Left kidney (tissue), 1 donor: ENCODE measurements at regions not wholly inside any gene's neighbourhood (a gene's known extent, or its start where the extent isn't known, plus 50 kb on each side); places are given as distances from the start of the nearest gene placed in this dataset.
"Not testable (repeated sequence)": the region's sequence is repeated elsewhere in the genome, so short reads cannot be mapped to it uniquely, and the experiment has no call there.

Experiments
- DNase-seq: peaks from one replicate; pipeline ENCODE4 v3.0.0-alpha.2; 2013

DNA sequence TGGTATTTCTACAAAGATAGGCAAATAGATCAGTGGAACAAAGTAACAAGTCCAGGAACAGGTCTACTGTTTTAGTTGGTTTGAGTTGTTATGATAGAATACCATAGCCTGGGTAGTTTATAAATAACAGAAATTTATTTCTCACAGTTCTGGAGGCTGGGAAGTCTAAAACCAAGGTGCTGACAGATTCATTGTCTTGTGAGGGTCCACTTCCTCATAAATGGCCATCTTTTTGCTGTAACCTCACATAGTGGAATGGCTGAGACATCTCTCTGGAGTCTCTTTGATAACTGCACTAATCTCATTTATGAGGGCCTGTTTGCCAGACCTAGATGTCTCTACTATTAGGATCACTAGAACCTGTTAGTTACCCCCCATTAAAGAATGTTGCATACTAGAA, 152.3 kb upstream of the MYRIP start:
- DNase-seq, result no peak

DNA sequence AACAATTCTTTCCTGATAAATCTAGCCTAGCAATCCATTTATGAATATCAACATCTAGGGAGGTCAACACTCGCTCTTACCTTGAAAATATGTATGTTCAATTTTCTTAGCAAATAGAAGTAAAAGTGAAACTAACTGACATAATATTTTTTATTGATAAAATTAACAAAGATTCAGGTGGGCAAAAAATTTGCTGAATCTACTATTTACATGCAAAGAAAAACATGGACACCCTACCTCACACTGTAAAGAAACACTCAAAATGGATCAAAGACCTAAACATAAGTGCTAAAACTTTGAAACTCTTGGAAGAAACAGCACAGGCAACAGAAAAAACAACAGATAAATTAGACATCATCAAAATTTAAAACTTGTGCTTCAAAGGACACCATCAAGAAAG, 151.6 kb upstream of the MYRIP start:
- no peak for DNase-seq

DNA sequence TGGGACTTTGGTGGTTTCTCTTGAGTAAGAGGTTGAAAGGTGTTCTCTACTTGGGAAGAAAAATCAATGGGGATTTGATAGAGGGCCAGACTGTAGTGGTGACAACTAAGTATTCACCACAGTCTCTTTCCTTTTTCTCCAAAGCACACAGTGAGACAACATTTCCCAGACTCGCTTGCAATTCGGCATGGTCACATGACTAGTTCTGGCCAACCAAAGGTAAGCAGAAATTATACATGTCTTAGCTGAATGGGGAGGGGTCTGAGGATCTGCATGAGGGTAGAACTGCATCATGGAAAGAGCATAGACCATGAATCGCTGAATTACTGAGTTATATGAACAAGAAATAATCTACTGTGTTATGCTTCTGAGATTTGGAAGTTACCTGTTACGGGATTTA, 144.5 kb upstream of the MYRIP start:
- DNase-seq, result no peak

DNA sequence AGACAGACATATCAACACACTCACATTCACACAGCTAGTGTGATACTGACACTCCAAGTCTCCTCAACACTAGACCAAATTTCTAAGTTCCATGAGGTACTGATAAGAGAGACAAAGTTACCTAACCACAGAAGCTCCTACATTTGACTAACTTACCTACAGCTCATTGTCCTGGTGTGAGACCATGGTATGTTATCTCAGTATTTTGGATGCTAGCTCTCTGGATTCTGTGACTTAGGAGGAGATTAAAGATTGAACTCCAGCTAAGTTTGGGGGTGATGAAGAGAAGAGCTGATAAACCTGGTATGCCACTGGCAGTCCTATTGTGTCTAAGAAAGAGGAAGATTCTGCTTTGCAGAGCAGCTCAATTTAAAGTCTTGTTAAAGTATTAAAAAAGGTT, 144.0 kb upstream of the MYRIP start:
- DNase-seq, result no peak

DNA sequence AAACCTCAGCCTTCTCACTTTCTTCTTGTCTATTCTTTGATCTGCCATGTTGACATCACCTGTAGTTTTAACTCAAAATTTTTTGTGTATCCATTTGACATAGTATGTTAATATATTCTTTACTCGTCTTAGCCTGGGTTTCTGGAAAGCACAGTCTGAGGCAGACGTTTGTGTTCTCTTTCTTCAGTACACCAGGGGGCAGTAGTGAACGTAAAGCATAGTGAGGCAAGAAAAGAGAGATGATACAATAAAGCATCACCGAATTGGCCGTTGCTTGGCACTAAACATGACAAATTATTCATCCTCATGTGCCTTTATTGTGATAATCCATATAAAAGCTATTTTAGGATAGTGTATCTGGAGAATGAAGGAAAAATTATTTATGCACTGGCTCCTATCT, 141.0 kb upstream of the MYRIP start:
- peak; percentile 29 for DNase-seq

DNA sequence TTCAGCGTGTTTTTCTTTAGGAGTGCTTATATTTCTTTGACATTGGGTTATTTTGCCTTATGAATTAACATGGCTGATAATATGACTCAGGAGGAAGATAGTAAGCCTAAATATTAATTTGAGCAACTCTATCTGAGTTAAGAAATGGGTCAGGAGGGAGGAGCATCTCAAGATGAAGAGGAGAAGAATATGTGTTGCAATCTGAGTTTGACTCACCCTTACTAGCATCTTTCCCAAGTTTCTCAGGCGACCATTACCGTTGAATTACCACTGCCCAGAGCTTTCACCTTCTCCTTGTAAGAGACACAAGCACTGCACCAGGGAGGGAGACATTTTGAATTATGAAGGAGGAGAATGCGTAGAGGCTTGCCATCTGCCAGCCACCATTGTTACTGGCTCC, 138.3 kb upstream of the MYRIP start:
- no peak for DNase-seq

DNA sequence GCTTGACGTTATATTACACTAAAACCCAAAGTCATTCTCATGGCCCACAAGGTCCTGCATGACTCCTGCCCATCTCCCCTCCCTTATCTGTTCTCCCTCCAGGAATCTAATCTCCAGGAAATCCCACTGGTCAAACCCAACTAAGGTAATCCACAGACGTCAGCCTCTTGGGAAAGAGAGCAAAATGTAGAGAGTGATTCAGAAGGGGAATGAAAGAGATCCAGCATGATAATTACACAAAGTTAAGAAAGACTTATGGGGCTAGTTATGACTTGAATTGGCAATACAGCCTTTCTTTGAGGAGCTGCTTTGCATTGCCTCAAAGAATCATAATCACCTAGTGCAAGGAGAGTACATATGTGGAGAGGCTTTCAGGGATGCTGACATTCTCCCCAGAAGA, 137.8 kb upstream of the MYRIP start:
- DNase-seq, result no peak

DNA sequence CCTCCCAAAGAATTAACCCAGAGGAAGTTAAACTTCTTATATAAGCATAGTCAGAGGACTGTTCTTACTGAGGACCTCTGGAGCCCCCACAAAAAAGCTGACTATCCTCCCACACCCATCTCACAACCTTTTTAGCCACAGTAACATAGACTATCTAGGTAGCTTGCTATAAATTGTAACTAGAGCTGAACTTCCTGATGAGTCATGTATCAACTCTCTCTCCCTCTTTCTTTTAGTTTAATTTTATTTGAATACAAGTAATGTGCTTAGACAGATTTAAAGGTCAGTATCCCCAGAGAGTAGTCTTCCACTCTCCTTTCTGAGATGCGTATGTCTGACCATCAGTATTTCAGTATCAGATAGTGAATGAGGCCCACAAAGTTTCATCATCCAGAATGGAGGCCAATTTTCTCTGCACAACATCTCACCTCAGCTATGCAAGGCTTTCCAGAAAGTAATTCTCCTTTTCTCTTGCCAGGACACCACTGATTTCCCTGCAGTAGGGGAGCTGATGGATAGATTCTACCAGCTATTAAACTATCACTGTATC, 104.0 kb upstream of the MYRIP start:
- DNase-seq, result no peak

DNA sequence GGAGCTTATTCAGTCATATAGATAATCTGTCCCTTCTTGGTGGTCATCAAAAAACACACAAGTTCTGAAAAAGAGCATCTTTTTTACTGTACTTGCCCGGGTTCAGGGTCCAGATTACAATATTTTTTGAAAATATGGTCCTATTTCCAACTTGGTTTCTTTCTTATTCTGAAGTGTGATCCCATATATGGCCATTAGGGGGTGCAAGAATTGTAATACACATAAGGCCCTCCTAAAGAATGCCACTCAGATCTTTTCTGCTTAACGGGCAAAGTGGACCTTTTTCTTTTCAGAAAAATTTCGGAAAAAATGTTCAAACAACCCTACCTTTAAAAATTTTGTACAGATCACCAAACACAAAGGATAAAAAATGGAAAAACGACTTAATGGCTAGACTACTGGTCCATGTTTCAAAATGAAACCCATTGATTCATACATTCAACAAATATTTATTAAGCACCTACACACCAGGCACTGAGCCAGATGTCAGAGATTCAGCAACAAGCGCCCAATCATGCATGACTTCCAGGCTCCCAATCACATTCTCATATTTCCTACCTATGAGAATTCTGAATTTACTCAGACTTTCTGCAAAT, 102.0 kb upstream of the MYRIP start:
- peak; percentile 39 for DNase-seq

DNA sequence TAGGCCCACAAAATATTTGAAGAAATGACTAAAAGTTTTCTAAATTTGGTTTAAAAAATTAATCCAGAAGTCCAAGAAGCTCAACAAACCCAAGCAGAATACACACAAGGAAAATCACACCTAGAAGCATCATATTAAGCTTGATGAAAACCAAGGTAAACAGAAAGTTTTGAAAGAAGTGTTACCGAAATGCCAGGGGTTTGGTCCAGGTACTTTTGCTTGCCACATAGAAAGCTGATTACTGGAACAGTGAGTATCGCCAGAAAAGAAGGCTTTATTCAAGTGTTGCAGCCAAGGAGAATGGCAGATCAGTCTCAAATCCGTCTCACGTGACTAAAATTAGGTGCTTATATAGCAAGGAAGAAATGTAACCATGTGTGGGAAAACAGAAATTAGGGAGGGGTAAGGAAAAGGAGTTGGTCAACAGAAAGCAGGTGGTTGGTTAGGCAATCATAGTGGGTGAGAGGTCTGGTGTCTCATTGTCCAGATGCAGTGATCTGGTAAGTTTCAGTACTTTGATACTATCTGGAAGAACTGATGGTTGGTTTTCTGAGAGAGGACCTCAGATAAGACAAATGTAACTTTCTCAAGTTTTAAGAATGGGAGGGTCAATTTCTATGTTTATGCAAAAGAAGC, 96.9 kb upstream of the MYRIP start:
- DNase-seq, result no peak

DNA sequence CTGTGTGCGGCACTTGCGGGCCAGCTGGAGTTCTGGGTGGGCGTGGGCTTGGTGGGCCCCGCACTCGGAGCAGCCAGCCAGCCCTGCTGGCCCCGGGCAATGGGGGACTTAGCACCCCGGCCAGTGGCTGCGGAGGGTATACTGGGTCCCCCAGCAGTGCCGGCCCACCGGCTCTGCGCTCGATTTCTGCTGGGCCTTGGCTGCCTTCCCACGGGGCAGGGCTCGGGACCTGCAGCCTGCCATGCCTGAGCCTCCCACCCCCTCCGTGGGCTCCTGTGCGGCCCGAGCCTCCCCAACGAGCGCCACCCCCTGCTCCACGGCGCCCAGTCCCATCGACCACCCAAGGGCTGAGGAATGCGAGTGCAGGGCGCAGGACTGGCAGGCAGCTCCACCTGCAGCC, 96.1 kb upstream of the MYRIP start:
- not testable (repeated sequence) for DNase-seq

DNA sequence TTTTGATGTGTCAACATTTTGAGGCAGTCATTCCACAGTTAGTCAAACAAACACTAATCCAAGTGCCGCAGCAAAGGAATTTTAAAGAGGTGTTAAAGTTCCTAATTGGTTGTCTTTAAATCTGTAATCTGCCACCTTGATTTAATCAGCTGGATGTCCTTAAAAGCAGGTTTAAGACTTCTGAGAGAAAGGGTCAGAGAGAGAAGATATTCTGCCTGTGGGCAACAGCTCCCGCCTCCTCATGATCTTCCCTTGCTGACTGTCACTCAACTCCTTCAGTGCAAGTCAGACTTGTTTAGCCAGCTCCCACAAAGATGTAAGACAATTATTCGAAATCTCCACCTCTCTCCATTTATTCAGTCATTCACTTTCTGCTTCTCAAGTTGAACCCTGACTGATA, 92.6 kb upstream of the MYRIP start:
- no peak for DNase-seq

DNA sequence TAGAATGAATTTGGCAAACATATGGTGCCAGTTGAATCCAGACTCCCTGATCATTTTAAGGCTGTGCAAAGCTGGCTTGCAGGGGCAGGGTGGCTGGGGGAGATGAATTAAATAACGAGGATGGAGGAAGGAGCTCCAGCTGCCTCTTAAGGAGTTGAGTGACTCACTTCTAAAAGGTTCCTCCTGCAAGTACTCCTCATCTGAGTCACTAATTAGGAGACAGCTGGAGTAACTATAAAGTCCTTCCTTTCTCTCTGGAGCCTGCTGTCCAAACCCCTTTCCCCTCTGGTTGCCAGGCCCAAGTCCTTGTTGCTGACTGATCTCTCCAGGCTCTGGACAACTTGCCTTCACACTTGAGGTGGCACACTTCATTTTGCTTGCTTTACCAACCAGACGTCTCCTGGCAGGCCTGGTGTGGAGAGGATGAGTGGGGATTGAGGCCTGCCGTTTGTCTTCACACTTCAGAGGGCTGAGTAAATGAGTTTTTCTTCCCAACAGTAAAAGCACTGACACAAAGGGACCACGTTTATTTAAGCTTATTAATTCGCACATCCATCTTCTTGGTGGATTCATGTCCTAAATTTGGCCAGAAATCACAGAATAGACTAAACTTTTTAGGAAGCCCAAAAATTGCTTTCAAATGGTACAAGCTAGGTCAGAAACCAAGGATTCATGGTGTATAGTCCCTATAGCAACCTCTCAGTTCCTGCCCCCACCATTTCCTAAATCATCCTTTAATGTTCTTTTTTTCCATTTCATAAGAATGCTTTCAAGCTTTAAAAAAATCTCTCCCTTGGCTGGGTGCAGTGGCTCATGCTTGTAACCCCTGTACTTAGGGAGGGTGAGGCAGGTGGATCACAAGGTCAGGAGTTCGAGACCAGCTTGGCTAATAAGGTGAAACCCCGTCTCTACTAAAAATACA, 90.5 kb upstream of the MYRIP start:
- no peak for DNase-seq

DNA sequence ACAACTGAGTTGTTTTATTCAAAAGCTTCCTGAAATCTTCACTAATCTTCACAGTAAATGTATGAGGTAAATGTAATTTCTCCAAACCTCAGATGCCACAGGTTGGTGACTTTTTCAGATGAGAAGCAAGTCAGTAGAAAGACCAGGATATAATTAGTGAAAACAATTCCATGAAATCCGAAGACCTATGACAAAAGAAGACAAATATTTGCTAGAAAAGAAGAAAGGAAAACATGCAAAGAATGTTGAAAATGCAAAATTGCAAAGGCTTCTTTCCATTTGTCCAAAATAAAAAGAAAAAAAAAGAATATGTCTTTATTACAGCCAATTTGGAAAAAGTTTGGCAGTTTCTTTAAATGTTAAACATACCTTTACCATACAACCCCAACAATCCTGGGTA, 88.3 kb upstream of the MYRIP start:
- DNase-seq, result no peak

DNA sequence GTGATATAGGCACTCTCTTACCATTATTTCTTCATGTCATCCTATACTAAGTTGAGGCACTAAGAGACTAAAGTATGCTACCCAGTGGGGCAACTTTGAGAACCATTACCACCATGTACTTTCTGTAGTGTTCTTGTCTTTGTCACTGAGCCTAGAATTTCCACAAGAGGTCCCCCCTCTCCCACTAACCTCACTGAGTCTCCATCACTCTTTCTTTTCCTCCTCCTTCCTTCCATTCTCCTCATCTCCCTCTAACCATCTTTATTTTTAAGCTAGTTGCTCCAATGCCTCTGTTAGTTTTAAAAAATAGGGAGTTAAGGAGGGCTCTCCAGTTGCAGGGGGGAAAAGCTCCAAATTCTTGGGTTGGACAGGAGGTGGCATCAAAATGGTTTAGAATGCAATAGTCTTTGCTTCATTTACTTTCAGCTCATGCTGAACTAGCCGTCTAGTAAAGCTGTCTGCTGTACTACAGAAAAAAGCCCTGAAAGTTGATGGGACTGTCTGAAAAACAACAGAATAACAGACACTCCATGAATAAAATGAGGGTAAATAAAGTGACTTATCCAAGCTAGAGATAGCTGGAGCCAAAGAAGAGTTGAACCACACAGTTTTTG, 85.1 kb upstream of the MYRIP start:
- DNase-seq, result no peak

DNA sequence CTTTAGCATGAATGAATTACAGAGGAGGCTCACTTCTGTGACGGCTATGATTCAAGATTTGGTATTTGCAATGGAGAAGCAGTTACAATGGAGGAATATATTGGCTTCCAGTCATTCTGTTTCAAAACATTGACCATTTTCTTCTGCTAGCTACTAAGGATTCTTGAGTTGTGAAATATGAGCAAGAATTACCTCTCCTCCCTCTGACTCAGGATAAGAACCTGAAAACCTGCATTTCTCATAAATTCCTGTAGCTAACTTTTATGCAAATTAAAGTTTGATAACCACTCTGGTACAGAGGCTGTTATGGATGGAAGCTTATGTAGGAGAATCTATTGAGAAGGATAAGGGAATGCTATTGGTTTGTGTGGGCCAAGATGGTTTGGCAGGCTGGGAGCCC, 84.1 kb upstream of the MYRIP start:
- DNase-seq, result no peak

DNA sequence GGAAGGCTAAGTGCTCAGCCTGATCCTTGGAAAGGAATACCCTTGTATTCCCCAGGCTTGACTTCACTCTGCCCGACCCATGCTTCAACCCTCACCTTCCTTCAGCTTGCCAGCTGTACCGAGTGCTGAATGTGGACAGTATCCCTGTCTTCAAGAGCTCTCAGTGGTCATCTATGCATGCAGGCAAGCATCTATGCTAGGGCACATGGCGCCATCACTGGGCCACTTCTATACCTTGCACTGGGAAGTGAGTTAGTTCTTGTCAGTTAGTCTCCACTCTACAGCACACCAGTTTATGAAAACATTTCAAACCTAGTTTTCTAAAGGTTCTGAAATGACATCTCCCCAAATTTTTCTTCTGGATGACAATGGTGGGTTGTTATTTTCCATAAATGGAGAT, 82.0 kb upstream of the MYRIP start:
- no peak for DNase-seq

DNA sequence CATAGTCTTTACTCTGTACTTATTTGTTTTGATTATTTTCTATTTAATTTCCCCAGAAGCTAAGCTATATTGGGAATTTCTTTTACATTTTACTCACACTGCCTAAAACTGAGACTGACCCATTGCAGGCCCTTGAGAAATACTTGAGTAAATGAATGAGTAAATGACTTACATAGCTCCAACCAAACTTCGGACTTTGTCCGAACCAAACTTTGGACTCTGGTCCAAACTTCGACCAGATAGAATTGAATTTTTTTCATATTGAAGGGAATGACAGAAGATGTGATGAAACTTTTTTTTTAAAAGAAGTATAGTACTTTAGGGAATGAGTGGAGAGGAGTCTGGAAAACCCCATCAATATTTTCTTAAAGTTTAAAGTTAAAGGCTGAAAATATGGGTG, 75.6 kb upstream of the MYRIP start:
- DNase-seq, result no peak

DNA sequence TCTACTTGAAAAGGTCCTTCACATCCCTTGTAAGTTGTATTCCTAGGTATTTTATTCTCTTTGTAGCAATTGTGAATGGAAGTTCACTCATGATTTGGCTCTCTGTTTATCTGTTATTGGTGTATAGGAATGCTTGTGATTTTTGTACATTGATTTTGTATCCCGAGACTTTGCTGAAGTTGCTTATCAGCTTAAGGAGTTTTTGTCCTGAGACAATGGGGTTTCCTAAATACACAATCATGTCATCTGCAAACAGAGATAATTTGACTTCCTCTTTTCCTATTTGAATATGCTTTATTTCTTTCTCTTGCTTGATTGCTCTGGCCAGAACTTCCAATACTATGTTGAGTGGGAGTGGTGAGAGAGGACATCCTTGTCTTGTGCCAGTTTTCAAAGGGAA, 69.8 kb upstream of the MYRIP start:
- DNase-seq, result not testable (repeated sequence)

DNA sequence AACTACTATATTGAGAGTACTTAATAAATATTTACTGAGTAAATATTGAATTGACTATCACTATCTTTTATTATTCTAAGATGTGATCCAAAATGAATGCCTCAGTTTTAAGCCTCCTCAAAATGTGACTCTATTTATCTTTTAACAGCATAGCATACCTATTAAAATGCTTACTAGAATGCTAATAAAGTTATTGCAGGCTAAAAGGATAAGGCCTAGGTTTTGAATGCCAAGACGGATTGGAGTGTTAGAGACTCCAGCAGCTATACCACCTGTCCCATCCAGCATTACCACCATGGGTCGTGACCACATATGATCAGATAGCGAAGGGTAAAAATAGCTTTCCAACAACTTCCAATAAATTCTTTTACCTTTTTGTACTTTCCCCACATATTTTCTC, 64.7 kb upstream of the MYRIP start:
- no peak for DNase-seq

DNA sequence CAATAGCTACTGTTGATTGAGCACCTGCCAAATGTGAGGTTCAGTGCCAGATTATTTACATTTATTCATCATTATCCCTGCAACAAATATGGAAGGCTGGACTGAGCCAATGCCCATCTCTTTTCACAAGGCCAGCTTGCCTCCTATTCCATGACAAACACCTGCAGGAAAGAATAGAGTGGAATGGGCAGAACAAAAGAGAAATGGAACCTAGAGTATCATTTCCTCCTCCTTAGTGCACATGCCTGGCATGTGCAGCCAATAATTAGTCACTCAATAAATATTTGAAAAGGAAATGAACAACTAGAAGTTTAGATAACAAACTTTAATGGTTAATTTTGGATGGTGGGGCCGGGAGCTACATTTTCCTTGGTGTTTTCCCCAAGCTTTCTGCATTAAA, 61.4 kb upstream of the MYRIP start:
- DNase-seq, result no peak

DNA sequence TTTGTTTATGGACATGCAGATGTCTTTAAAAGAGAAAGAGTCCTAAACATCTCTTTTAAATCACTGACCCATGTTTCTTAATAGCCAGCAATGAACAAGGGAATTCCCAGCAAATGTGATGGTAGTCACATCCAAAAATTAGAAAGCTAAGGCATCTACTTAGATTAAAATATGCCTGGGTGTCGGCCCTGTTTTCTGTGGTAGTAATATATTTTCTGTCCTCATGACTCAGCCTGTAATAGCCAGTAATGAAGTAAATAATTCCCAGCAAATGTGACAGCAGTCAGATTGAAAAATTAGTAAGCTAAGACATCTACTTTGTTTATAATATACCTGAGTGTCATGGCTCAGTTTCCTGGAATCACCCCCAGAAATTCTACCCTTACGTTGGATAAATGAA, 60.6 kb upstream of the MYRIP start:
- DNase-seq, result no peak

DNA sequence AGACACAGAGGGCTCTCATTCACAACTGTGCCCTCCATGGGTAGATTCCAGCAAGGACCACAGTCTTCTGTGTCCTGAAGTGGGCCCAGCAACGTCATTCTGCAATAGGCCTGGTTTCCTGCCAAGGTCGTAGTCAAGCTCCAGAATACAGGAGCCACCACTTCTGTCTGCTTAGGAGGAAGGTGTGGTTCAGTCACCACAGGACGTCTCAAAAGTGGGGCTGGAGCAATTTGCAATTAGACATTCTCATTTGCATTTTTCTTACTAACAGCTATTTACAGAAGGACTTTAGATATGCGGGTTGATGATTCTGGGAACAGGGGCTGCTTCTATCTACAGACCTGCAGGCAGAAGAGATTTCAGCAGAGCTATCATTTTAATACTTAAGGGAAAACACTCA, 58.7 kb upstream of the MYRIP start:
- no peak for DNase-seq
